ENCODE measurements at regions not wholly inside any gene's neighbourhood (a gene's known extent, or its start where the extent isn't known, plus 50 kb on each side); places are given as distances from the start of the nearest gene placed in this dataset.

GRCh38 chr2:147649286-147649685 lies 195.5 kb upstream of the ACVR2A start:
- 87 to 88% methylated on average over 2 to 4 of the region's 4 CpGs for WGBS, 2 donors (ENCODE audit: low coverage in 1 of 2)
- TF ChIP-seq POLR2AphosphoS5 (IDR thresholded peaks at IDR 0.05): no peak
- TF ChIP-seq EP300 (IDR thresholded peaks at IDR 0.05): no peak
- TF ChIP-seq POLR2A (IDR thresholded peaks at IDR 0.05): no peak
- TF ChIP-seq CTCF (IDR thresholded peaks at IDR 0.05): no peak
- ATAC-seq: no peak
- Histone ChIP-seq H3K4me1 (peaks cover 0 to 14% (median 5%) of the 10 kb centered on the region in 3 donors), H3K9me3 (no peaks in the 10 kb centered on the region), H3K4me3 (no peak overlapping the region), H3K27ac (no peak overlapping the region), H3K36me3 (no peaks in the 10 kb centered on the region), H3K27me3 (no peaks in the 10 kb centered on the region)

- 27 to 43% methylated on average over 3 of the region's 3 CpGs for WGBS, 2 donors (ENCODE audit: low coverage in 1 of 2)
Observed at GRCh38 chr2:147648471-147648870, 196.4 kb upstream of the ACVR2A start.

GRCh38 chr2:147647816-147648215 lies 197.0 kb upstream of the ACVR2A start:
- H3K36me3 ChIP-seq: no peaks in the 10 kb centered on the region
- peaks cover 0 to 14% (median 5%) of the 10 kb centered on the region in 3 donors for H3K4me1 ChIP-seq
- no peaks in the 10 kb centered on the region for H3K27me3 ChIP-seq
- H3K4me3 ChIP-seq: no peak overlapping the region
- no peak overlapping the region for H3K27ac ChIP-seq
- H3K9me3 ChIP-seq: no peaks in the 10 kb centered on the region
- 100% methylated on average over 3 of the region's 3 CpGs; no CpG with 5 or more reads in 1 of the 2 donors for WGBS, 2 donors (ENCODE audit: low coverage in 1 of 2)
- TF ChIP-seq POLR2AphosphoS5 (IDR thresholded peaks at IDR 0.05): no peak
- TF ChIP-seq EP300 (IDR thresholded peaks at IDR 0.05): no peak
- TF ChIP-seq POLR2A (IDR thresholded peaks at IDR 0.05): no peak
- no peak for TF ChIP-seq CTCF (IDR thresholded peaks at IDR 0.05)
- no peak for ATAC-seq

More at GRCh38 chr2:147648471-147648870, 196.4 kb upstream of the ACVR2A start:
- Histone ChIP-seq H3K27ac (no peak overlapping the region), H3K9me3 (no peaks in the 10 kb centered on the region), H3K4me3 (no peak overlapping the region), H3K36me3 (no peaks in the 10 kb centered on the region), H3K27me3 (no peaks in the 10 kb centered on the region), H3K4me1 (peaks cover 0 to 14% (median 5%) of the 10 kb centered on the region in 3 donors)
- no peak for ATAC-seq
- TF ChIP-seq POLR2AphosphoS5 (IDR thresholded peaks at IDR 0.05): no peak
- TF ChIP-seq POLR2A (IDR thresholded peaks at IDR 0.05): no peak
- TF ChIP-seq EP300 (IDR thresholded peaks at IDR 0.05): no peak

DNA sequence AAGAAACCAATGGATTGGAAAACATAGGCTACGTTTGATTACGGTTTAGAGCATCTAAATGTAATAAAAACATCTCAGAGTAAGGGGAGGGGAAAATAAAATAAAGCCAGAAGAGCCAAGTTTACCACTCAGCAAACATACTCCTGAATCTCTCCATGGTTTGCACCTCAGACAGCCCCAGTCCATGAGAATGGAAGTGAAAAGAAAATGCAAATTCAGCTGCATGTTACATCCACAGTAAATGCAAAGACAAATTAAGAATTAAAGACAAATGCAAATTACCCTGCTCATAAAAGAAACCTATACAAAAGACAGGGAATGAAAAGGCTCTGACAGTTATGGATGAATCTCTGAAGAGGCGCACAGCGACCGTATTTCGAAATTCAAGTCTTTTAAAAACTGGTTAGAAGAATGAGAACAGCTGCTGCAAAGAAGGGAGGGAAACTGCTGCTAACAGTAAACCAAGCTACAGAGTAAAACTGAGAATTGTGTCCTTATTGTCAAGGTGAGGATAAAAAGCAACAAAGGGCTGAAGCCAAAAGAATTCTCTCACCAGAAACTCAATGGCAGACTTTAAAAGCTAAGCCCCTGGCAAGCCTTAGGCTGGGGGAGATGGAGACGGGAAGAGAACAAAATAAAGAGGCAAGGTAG lies 197.9 kb upstream of the ACVR2A start:
- Histone ChIP-seq H3K4me1 (peaks cover 0 to 14% (median 5%) of the 10 kb centered on the region in 3 donors), H3K4me3 (no peak overlapping the region), H3K27ac (no peak overlapping the region), H3K27me3 (no peaks in the 10 kb centered on the region), H3K36me3 (no peaks in the 10 kb centered on the region), H3K9me3 (no peaks in the 10 kb centered on the region)
- WGBS, 2 donors (ENCODE audit: low coverage in 1 of 2): 66 to 74% methylated on average over 6 to 7 of the region's 7 CpGs
- TF ChIP-seq POLR2AphosphoS5 (IDR thresholded peaks at IDR 0.05) (no peak), CTCF (IDR thresholded peaks at IDR 0.05) (no peak), POLR2A (IDR thresholded peaks at IDR 0.05) (no peak), EP300 (IDR thresholded peaks at IDR 0.05) (no peak)
- no peak for ATAC-seq

DNA sequence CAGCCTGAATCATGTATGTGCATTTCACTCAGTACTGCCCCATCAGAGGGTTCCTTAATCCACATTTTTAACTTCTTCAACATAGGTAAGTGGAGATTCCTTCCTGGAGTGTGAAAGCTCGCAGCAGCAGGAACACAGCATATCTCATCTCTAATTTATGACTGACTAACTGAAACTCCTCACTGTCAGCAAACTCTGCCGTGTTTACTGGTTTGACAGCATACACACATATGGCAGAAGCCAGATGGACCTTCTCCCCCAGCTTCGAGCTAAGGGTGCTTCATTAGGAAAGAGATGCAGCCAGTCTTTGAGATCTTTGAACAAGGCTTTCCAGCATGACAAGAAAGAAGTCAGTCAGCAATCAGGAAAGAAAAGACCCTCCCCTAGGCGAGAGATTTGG lies 200.3 kb upstream of the ACVR2A start:
- peaks cover 0 to 14% (median 5%) of the 10 kb centered on the region in 3 donors for H3K4me1 ChIP-seq
- no peaks in the 10 kb centered on the region for H3K27me3 ChIP-seq
- no peak overlapping the region for H3K4me3 ChIP-seq
- no peaks in the 10 kb centered on the region for H3K36me3 ChIP-seq
- H3K27ac ChIP-seq: no peak overlapping the region
- TF ChIP-seq POLR2AphosphoS5 (IDR thresholded peaks at IDR 0.05): no peak
- TF ChIP-seq EP300 (IDR thresholded peaks at IDR 0.05): no peak
- no peak for TF ChIP-seq CTCF (IDR thresholded peaks at IDR 0.05)
- no peak for TF ChIP-seq POLR2A (IDR thresholded peaks at IDR 0.05)
- no peak for ATAC-seq
- H3K9me3 ChIP-seq: no peaks in the 10 kb centered on the region
- 69 to 82% methylated on average over 1 to 4 of the region's 4 CpGs for WGBS, 2 donors (ENCODE audit: low coverage in 1 of 2)
